Panc1 (cell line): ENCODE measurements at regions not wholly inside any gene's neighbourhood (a gene's known extent, or its start where the extent isn't known, plus 50 kb on each side); places are given as distances from the start of the nearest gene placed in this dataset.
"Not testable (repeated sequence)": the region's sequence is repeated elsewhere in the genome, so short reads cannot be mapped to it uniquely, and the experiment has no call there.

ENCODE experiments used
- ATAC-seq: fragments of 200-7000 bp; cut with Tn5 transposase; 2 replicates; pipeline ENCODE4 v1.9.1; 2020; ENCODE audit warnings: mild to moderate bottlenecking, moderate library complexity
- BruUV-seq: library from RNA; stranded (reverse); fragments of 400-500 nt; replicated peaks from 2 replicates; lab custom pipeline; 2021; lab: Mats Ljungman, UMichigan
- CTCF ChIA-PET: fragments of 300-600 bp; sonication (Branson Sonifier 250); formaldehyde crosslinking; loops from one replicate; lab custom pipeline; 2022; ENCODE audit warnings: antibody characterized with exemption; lab: Charles Lee
- POLR2A ChIA-PET: fragments of 300-600 bp; sonication (Branson Sonifier 250); formaldehyde crosslinking; loops from one replicate; lab custom pipeline; 2022; ENCODE audit warnings: antibody characterized with exemption; lab: Charles Lee
- DNase-seq: peaks from one replicate; pipeline ENCODE4 v3.0.0-alpha.2; 2010; ENCODE audit warnings: low read depth, low spot score
- H3K27ac ChIP-seq: 2 replicates; pipeline ENCODE4 v1.5.1; 2011; ENCODE audit warnings: mild to moderate bottlenecking, low read length, inconsistent platforms
- H3K27me3 ChIP-seq: fragments of 200-500 bp; sonication (Bioruptor generic); 2 replicates; pipeline ENCODE4 v1.6.0; 2014; ENCODE audit warnings: low read length, inconsistent platforms; ENCODE audit not compliant: control insufficient read depth, insufficient read depth
- H3K36me3 ChIP-seq: fragments of 200-500 bp; sonication (Bioruptor generic); 2 replicates; pipeline ENCODE4 v1.5.1; 2014; ENCODE audit warnings: inconsistent platforms, mild to moderate bottlenecking, low read length, moderate library complexity; ENCODE audit not compliant: control insufficient read depth, insufficient read depth
- H3K4me1 ChIP-seq: 2 replicates; pipeline ENCODE4 v1.5.1; 2011; ENCODE audit warnings: inconsistent platforms, mild to moderate bottlenecking, low read length, moderate library complexity; ENCODE audit not compliant: control insufficient read depth, insufficient read depth
- H3K4me3 ChIP-seq, 2 experiments: 2 replicates each; pipeline ENCODE4 v1.5.1; 2011 to 2012; ENCODE audit warnings: low read depth in 2 of 2, low read length in 2 of 2, mild to moderate bottlenecking in 2 of 2, inconsistent platforms in 1 of 2, moderate library complexity in 1 of 2
- H3K9me3 ChIP-seq: fragments of 200-500 bp; sonication (Bioruptor generic); 2 replicates; pipeline ENCODE4 v1.5.1; 2014; ENCODE audit warnings: low read depth, mild to moderate bottlenecking, inconsistent platforms, low read length, moderate library complexity; ENCODE audit not compliant: control insufficient read depth, insufficient read depth
- POLR2AphosphoS5 ChIP-seq: IDR thresholded peaks from 2 replicates; pipeline ENCODE4 v1.6.1; 2012; ENCODE audit warnings: mild to moderate bottlenecking, low read depth, low read length, moderate library complexity
- SIN3A ChIP-seq: IDR thresholded peaks from 2 replicates; pipeline ENCODE4 v1.6.1; 2012; ENCODE audit warnings: low read depth, mild to moderate bottlenecking, low read length, moderate library complexity, borderline replicate concordance; ENCODE audit not compliant: insufficient read depth
- TCF7L2 ChIP-seq: IDR thresholded peaks from 2 replicates; pipeline ENCODE4 v1.6.1; 2011; ENCODE audit warnings: mild to moderate bottlenecking, low read depth, low read length, inconsistent platforms
- in situ Hi-C: cut with HindIII; loops from 2 replicates; pipeline ENCODE4 v1.10.0; 2016; ENCODE audit warnings: low sequenced_read_pairs, low pct_unique_long_range_greater_than_20kb
- intact Hi-C: fragments of 100-400 bp; cut with micrococcal nuclease; formaldehyde crosslinking; loops from one replicate; pipeline ENCODE4 v1.10.0; 2022; ENCODE audit not compliant: unreplicated experiment
- TF ChIP-seq, protein P1 (sequence below): fragments of 450-650 bp; IDR thresholded peaks from 2 replicates; pipeline ENCODE4 v1.5.1; 2017; ENCODE audit warnings: mild to moderate bottlenecking
- TF ChIP-seq, protein P2 (sequence below), 2 experiments: IDR thresholded peaks; 2 replicates each; pipeline ENCODE4 v1.6.1; 2011 to 2012; ENCODE audit warnings: low read depth in 2 of 2, control low read depth in 1 of 2, low read length in 1 of 2, mild to moderate bottlenecking in 1 of 2, moderate library complexity in 1 of 2; ENCODE audit not compliant: insufficient read depth in 1 of 2

DNA sequence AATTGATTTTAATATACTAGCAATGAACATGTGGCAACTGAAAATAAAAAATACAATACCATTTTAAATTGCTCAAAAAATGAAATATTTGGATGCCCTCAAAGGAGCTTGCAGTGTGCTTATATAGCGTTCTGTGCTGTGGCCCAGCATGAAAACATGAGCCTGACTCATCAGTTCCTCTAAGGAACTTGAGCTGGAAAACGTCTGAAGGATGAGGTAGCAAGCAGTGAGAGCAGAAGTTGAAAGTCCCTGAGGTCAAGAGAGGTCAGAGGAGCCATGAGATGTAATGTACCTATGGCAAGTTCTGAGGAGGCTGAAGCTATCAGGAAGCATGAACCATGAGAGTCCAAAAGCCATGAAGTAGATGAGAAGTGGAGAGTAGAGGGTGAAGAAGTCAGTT, 59.7 kb downstream of the HMGB3 start:
- TF ChIP-seq SIN3A = no peak
- TF ChIP-seq POLR2AphosphoS5 = no peak
- TF ChIP-seq, protein P1, sequence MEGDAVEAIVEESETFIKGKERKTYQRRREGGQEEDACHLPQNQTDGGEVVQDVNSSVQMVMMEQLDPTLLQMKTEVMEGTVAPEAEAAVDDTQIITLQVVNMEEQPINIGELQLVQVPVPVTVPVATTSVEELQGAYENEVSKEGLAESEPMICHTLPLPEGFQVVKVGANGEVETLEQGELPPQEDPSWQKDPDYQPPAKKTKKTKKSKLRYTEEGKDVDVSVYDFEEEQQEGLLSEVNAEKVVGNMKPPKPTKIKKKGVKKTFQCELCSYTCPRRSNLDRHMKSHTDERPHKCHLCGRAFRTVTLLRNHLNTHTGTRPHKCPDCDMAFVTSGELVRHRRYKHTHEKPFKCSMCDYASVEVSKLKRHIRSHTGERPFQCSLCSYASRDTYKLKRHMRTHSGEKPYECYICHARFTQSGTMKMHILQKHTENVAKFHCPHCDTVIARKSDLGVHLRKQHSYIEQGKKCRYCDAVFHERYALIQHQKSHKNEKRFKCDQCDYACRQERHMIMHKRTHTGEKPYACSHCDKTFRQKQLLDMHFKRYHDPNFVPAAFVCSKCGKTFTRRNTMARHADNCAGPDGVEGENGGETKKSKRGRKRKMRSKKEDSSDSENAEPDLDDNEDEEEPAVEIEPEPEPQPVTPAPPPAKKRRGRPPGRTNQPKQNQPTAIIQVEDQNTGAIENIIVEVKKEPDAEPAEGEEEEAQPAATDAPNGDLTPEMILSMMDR = no peak
- no peak for TF ChIP-seq TCF7L2
- TF ChIP-seq, protein P2, sequence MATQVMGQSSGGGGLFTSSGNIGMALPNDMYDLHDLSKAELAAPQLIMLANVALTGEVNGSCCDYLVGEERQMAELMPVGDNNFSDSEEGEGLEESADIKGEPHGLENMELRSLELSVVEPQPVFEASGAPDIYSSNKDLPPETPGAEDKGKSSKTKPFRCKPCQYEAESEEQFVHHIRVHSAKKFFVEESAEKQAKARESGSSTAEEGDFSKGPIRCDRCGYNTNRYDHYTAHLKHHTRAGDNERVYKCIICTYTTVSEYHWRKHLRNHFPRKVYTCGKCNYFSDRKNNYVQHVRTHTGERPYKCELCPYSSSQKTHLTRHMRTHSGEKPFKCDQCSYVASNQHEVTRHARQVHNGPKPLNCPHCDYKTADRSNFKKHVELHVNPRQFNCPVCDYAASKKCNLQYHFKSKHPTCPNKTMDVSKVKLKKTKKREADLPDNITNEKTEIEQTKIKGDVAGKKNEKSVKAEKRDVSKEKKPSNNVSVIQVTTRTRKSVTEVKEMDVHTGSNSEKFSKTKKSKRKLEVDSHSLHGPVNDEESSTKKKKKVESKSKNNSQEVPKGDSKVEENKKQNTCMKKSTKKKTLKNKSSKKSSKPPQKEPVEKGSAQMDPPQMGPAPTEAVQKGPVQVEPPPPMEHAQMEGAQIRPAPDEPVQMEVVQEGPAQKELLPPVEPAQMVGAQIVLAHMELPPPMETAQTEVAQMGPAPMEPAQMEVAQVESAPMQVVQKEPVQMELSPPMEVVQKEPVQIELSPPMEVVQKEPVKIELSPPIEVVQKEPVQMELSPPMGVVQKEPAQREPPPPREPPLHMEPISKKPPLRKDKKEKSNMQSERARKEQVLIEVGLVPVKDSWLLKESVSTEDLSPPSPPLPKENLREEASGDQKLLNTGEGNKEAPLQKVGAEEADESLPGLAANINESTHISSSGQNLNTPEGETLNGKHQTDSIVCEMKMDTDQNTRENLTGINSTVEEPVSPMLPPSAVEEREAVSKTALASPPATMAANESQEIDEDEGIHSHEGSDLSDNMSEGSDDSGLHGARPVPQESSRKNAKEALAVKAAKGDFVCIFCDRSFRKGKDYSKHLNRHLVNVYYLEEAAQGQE (IDR thresholded peaks at IDR 0.05; ENCODE audit: insufficient read depth in 1 of 2, low read depth in 2 of 2, low read length in 1 of 2) = no peak
- in situ Hi-C loops (no loop called here), intact Hi-C loops (no loop called here)
- H3K9me3 ChIP-seq = no peaks in the 10 kb centered on the region
- no peak overlapping the region for H3K4me3 ChIP-seq
- POLR2A ChIA-PET = no interaction called here
- CTCF ChIA-PET = no interaction called here
- H3K27ac ChIP-seq = no peak overlapping the region
- no peaks in the 10 kb centered on the region for H3K27me3 ChIP-seq
- H3K36me3 ChIP-seq = no peaks in the 10 kb centered on the region
- BruUV-seq = no TSS peak
- H3K4me1 ChIP-seq = no peaks in the 10 kb centered on the region
- no peak for ATAC-seq
- no peak for DNase-seq

DNA sequence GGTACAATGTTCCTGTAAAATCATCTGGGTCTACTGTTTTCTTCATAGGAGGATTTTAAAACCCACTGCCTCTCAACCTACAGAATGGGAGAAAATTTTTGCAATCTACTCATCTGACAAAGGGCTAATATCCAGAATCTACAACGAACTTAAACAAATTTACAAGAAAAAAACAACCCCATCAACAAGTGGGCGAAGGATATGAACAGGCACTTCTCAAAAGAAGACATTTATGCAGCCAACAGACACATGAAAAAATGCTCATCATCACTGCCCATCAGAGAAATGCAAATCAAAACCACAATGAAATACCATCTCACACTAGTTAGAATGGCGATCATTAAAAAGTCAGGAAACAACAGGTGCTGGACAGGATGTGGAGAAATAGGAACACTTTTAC, 83.2 kb downstream of the HMGB3 start:
- in situ Hi-C loops, BruUV-seq, H3K4me1 ChIP-seq, ATAC-seq, H3K27ac ChIP-seq, DNase-seq, POLR2A ChIA-PET, H3K36me3 ChIP-seq, CTCF ChIA-PET, H3K9me3 ChIP-seq, intact Hi-C loops, H3K4me3 ChIP-seq, H3K27me3 ChIP-seq: not testable (repeated sequence)

- DNase-seq (no peak), ATAC-seq (no peak)
- no TSS peak for BruUV-seq
- H3K27me3 ChIP-seq = peaks cover 2% of the 10 kb centered on the region; the same call in 1 of the 2 replicates
- intact Hi-C loops = no loop called here
- in situ Hi-C loops = no loop called here
- H3K4me3 ChIP-seq = no peak overlapping the region
- TF ChIP-seq POLR2AphosphoS5 = no peak
- no peaks in the 10 kb centered on the region for H3K36me3 ChIP-seq
- CTCF ChIA-PET = no interaction called here
- no peaks in the 10 kb centered on the region for H3K4me1 ChIP-seq
- no peaks in the 10 kb centered on the region for H3K9me3 ChIP-seq
- POLR2A ChIA-PET = no interaction called here
- no peak overlapping the region for H3K27ac ChIP-seq
These were observed 90.6 kb downstream of the HMGB3 start for GRCh38 chrX:151073767-151074166.
